ENCODE measurements at regions not wholly inside any gene's neighbourhood (a gene's known extent, or its start where the extent isn't known, plus 50 kb on each side); places are given as distances from the start of the nearest gene placed in this dataset.

GRCh38 chr3:66581256-66581655 lies 80.4 kb upstream of the LRIG1 start:
- FAIRE-seq: no peak
- CTCF ChIA-PET (ENCODE audit: low intra/inter-chr PET ratio): no interaction called here

More at GRCh38 chr3:66581256-66581655, 80.4 kb upstream of the LRIG1 start:
- BruUV-seq (replicated peaks): no TSS peak
- no peaks in the 10 kb centered on the region for H3K9me3 ChIP-seq (replicated peaks; ENCODE audit: control insufficient read depth, insufficient read depth, low read depth, low read length)
- ATAC-seq (no peak), DNase-seq (ENCODE audit: extremely low read depth in 1 of 4, low spot score in 3 of 4) (no peak)
- no peaks in the 10 kb centered on the region for H3K9me1 ChIP-seq (ENCODE audit: control insufficient read depth, insufficient read depth, low read length)
- H2AFZ ChIP-seq (ENCODE audit: low read depth, low read length): no peak overlapping the region
- H4K20me1 ChIP-seq (replicated peaks; ENCODE audit: control insufficient read depth, insufficient read depth, low read length): no peaks in the 10 kb centered on the region
- H3K9ac ChIP-seq (ENCODE audit: insufficient read depth in 1 of 2, low read depth in 2 of 2, low read length in 2 of 2): no peak overlapping the region
- intact Hi-C loops (cut with micrococcal nuclease): no loop called here
- no peaks in the 10 kb centered on the region for H3K4me1 ChIP-seq (replicated peaks in 1 of 2; ENCODE audit: control insufficient read depth in 2 of 2, insufficient read depth in 2 of 2, low read length in 2 of 2)
- no peaks in the 10 kb centered on the region for H3K36me3 ChIP-seq (ENCODE audit: control insufficient read depth, insufficient read depth, low read length)
- TF ChIP-seq REST (IDR thresholded peaks at IDR 0.05; ENCODE audit: borderline replicate concordance): no peak
- TF ChIP-seq REST (CRISPR knock-in tag; IDR thresholded peaks at IDR 0.05; ENCODE audit: low read depth): no peak
- no peak for TF ChIP-seq FOXA1 (IDR thresholded peaks at IDR 0.05; ENCODE audit: borderline replicate concordance)
- TF ChIP-seq ZNF785 (CRISPR knock-in tag; IDR thresholded peaks at IDR 0.05): no peak
- no peak for TF ChIP-seq TCF15 (CRISPR knock-in tag; IDR thresholded peaks at IDR 0.05)
- TF ChIP-seq, protein P1, sequence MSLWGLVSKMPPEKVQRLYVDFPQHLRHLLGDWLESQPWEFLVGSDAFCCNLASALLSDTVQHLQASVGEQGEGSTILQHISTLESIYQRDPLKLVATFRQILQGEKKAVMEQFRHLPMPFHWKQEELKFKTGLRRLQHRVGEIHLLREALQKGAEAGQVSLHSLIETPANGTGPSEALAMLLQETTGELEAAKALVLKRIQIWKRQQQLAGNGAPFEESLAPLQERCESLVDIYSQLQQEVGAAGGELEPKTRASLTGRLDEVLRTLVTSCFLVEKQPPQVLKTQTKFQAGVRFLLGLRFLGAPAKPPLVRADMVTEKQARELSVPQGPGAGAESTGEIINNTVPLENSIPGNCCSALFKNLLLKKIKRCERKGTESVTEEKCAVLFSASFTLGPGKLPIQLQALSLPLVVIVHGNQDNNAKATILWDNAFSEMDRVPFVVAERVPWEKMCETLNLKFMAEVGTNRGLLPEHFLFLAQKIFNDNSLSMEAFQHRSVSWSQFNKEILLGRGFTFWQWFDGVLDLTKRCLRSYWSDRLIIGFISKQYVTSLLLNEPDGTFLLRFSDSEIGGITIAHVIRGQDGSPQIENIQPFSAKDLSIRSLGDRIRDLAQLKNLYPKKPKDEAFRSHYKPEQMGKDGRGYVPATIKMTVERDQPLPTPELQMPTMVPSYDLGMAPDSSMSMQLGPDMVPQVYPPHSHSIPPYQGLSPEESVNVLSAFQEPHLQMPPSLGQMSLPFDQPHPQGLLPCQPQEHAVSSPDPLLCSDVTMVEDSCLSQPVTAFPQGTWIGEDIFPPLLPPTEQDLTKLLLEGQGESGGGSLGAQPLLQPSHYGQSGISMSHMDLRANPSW (CRISPR knock-in tag; IDR thresholded peaks at IDR 0.05): no peak
- no peak for TF ChIP-seq RBM25 (IDR thresholded peaks at IDR 0.05; ENCODE audit: low read depth, low read length, severe bottlenecking)
- TF ChIP-seq, protein P2, sequence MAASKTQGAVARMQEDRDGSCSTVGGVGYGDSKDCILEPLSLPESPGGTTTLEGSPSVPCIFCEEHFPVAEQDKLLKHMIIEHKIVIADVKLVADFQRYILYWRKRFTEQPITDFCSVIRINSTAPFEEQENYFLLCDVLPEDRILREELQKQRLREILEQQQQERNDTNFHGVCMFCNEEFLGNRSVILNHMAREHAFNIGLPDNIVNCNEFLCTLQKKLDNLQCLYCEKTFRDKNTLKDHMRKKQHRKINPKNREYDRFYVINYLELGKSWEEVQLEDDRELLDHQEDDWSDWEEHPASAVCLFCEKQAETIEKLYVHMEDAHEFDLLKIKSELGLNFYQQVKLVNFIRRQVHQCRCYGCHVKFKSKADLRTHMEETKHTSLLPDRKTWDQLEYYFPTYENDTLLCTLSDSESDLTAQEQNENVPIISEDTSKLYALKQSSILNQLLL (CRISPR knock-in tag; IDR thresholded peaks at IDR 0.05; ENCODE audit: borderline replicate concordance): no peak
- TF ChIP-seq TBP (optimal IDR thresholded peaks at IDR 0.05; ENCODE audit: low read depth, low read length): no peak
- TF ChIP-seq ZNF778 (CRISPR knock-in tag; IDR thresholded peaks at IDR 0.05): no peak
- no peak for TF ChIP-seq ZKSCAN8 (CRISPR knock-in tag; IDR thresholded peaks at IDR 0.05)
- TF ChIP-seq HSF4 (CRISPR knock-in tag; IDR thresholded peaks at IDR 0.05; ENCODE audit: borderline replicate concordance): no peak
- WGBS (ENCODE audit: insufficient coverage, low coverage, missing lambda C conversion rate): 0% methylated on average over 6 of the region's 6 CpGs
- H3K4me3 ChIP-seq: no peak overlapping the region
- H3K79me2 ChIP-seq (ENCODE audit: control insufficient read depth, insufficient read depth, low read length): no peaks in the 10 kb centered on the region
- POLR2A ChIA-PET: no interaction called here
- peaks cover 2 to 12% of the 10 kb centered on the region in 2 experiments; a peak in 4 of 5 replicates for H3K27me3 ChIP-seq (ENCODE audit: control insufficient read depth in 2 of 2, insufficient read depth in 2 of 2, low read length in 2 of 2)
- in situ Hi-C loops (cut with MboI): no loop called here
- H3K27ac ChIP-seq (ENCODE audit: extremely low read depth, low read depth, low read length): no peak overlapping the region
- no peak overlapping the region for H3K4me2 ChIP-seq (ENCODE audit: insufficient read depth, low read length)
